DMS 273 treated with DMSO at 0.1 percent for 48 hours (cell line): ENCODE measurements at regions not wholly inside any gene's neighbourhood (a gene's known extent, or its start where the extent isn't known, plus 50 kb on each side); places are given as distances from the start of the nearest gene placed in this dataset.

Source experiments
- DNase-seq: peaks from one replicate; lab custom pipeline; 2025; lab: John Stamatoyannopoulos, UW

DNA sequence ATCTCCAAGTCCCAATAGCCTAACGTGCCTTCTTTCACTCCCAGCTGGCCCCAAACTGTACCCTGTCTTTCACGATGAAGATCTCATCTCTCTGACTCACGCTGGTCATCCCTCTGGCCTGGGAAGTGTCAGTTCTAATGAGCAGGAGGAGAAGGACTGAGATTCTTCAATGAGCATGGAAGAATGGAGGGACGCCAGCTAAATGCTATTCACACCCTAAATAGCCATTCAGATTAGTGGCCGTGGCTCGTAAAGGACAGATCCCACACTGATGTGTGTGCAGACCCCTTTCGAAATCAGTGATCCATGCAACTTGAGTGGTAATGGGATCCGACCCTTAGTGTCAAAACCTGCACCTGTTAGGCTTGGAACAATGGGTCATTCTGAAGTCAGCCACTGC lies 75.9 kb upstream of the SMYD2 start:
- DNase-seq: no peak

- DNase-seq: no peak
Observed at GRCh38 chr1:214208460-214208859, 72.5 kb upstream of the SMYD2 start.

DNA sequence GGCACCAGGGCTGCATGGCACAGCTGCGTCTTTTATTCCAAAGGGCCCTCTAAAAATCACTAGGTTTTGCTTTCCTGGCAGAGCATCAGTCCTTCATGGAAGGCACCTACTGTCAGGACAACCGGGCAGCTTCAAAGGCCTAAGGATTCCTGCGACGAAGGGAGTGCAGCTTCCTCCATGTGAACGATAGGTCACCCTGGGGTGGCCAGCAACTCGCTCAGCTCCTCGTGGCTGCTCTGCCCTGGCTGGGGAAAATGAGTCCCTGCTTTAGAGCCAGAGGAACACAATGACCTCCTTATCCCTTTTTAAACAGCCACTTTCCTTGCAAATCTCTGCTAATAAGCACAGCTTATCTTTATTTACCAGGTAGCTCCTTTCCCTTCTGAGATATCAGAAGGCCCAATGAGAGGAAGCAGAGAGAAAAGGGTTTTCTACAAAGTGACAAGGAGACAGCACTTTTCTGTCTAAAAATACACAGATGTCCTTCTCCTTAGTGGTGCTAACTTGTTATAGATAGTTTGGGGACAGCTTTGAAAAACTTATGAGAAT lies 71.6 kb upstream of the SMYD2 start:
- no peak for DNase-seq

GRCh38 chr1:214213136-214213535 lies 67.8 kb upstream of the SMYD2 start:
- no peak for DNase-seq

- DNase-seq: no peak
Observed at GRCh38 chr1:214214851-214215250, 66.1 kb upstream of the SMYD2 start.

DNA sequence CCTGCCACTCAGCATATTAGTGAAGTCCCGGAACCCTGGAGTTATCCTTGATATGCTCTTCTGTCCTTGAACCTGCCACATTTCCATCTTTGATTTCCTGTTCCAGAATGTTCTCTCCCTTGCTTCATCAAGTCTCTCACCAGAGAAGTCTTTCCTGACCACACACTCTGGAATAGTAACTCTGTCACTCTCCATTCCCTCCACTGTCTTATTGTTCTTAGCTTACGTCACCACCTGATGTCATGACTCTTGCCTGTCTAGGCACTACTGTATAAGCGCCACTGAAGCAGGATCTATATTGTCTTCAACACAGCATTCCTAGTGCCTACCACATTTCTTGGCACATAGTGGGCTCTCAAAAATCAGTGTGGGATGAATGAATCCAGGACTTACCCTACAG lies 65.4 kb upstream of the SMYD2 start:
- DNase-seq: no peak

DNA sequence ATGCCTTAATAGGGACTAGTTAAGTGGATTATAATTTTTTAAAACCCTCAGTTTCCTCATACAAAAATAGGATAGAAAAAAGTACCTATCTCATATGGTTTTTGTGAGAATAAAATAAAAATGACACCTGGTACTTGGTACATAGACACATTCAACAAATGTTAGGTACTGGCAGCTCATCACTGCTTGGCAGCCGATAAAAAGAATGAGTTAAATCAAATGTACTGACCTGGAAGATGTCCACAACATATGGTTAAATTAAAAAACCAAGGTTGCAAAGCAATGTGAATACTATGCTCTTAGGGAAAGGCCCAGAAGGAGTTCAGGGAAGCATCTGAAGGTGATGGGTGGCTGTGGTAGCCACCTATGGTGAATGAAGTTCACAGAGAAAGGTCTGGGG lies 64.9 kb upstream of the SMYD2 start:
- no peak for DNase-seq

- no peak for DNase-seq
Observed at GRCh38 chr1:214216779-214217178, 64.2 kb upstream of the SMYD2 start.

- no peak for DNase-seq
Observed at GRCh38 chr1:214219902-214220301, 61.1 kb upstream of the SMYD2 start.

DNA sequence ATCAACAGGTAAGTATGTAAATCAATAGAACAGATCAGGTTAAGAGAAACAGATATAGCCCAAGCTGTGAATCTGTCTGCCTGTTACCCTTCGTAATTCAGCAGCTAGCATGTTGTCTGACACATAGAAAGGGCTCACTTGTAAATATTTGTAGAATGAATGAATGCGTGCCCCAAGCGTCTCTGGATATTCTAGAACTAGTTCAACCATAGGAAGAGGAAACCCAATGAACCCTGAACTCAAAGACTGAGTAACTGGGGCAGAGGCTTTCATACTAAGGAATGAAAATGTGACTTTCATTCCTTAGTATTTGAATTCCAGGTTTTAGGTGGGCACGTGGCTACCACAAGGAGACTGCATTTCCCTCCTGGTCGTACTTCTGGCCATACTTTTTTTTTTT lies 60.1 kb upstream of the SMYD2 start:
- no peak for DNase-seq

GRCh38 chr1:214224611-214225354 lies 56.2 kb upstream of the SMYD2 start:
- no peak for DNase-seq

DNA sequence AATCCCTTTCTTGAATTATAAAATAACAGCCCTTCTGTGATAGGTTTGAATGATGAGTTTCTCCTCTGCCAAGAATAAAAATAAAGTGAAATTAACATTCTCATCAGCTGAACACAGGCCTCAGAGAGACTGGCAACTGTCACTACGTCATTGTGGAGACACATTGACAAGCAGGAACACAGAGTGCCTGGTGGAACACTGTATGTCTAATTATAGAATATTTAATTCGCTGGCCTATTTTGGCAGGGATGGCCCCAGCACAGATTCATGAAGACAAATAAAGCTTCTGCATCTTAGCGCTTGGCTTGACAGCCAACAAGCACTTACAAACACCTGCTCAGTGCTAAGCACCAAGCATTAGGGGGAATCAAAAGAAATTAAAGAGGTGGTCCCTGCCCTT lies 52.0 kb upstream of the SMYD2 start:
- DNase-seq: no peak

GRCh38 chr1:214229736-214230135 lies 51.2 kb upstream of the SMYD2 start:
- DNase-seq: no peak
